NCI-H1694 treated with DMSO at 0.1 percent for 48 hours (cell line): ENCODE measurements at regions not wholly inside any gene's neighbourhood (a gene's known extent, or its start where the extent isn't known, plus 50 kb on each side); places are given as distances from the start of the nearest gene placed in this dataset.
"Not testable (repeated sequence)": the region's sequence is repeated elsewhere in the genome, so short reads cannot be mapped to it uniquely, and the experiment has no call there.

Experiments
- DNase-seq: peaks from one replicate; lab custom pipeline; 2025; lab: John Stamatoyannopoulos, UW

DNA sequence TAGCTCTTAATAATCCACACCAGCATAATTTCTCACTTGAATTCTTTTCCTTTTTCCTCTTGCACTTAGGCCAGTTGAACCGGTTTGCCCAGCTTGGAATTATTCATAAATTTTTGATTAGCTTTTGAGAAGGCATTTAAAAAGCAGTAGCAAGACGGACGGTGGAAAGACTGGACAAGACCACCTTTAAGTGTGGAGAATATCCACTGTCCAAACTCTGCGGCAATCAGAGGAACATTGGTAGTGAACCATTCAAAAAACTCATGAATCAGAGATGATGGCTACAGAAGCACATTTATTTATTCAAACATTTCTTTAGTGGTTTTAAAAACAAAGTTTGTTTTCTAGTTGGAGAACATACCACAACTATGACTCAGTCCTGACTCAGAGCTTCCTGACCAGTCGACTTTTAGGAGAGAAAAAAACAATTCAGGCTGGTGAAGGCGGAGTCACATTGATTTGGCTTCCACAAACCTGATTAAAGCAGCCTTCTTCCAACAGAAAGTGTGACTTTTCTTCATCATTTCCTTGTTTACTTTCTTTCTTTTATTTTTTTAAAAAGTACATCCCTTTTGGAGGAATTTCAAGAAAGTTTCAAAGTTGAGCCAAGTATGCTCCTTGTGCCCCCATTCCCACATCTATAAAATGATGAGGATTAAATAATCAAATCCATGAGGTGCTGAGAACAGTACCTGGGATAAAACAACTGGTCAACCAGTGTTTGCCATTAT, 128.8 kb downstream of the ADSS2 start:
- DNase-seq: no peak

DNA sequence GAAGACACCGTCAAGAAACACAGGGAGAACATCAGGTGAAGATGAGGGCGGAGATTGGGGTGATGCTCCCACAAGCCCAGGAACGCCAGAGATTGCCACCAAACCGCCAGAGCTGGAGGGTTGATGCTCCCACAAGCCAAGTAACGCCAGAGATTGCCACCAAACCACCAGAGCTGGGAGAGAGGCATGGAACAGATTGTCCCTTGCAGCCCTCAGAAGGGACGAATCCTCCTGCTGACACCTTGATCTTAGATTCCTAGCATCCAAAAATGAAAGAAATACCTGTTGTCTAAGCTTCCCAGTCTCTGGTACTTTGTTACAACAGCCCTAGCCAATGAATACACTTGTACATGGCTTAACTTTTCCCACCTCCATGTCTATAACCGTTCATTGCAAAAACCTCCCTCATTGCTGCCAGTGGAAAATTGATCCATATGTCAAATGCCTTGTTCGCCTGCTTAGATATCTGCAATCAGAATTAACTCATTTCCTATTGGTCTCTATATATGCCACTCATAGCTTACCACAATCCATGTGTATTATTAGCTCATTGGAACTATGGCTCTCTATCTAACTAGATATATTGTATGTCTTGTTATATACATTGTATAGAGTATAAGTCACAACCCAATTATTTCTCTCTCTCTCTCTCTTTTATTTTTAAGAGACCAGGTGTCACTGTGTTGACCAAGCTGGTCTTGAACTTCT, 127.4 kb downstream of the ADSS2 start:
- DNase-seq: no peak

DNA sequence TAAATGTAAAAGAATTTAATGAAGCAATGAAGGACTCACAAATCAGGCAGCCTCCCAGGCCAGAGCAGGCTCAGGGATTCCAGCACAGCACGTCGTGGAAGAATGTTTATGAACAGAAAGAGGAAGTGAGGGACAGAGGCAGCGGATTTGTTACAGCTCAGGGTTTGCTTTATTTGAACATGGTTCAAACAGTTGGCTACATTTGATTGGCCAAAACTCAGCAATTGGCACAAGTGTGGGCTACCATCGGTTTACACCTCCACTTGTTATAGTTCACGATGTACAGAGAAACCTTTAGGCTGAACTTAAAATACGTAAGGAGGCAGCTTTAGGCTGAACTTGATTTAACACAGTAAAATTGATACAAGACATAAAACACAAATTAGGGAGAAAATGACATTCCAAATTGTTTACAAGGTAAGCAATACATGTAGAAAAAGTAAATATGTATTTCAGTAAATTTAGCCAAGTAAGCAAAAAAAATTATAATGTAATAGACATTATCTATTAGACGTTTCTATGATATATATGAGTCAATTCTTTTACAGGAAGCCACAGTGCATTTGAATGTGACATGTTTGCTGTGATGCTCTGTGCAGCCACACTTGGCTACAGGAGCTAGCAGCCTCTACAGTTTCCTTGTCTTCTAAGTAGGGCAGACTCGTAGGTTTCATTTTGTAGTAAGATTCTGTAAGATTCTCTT, 126.5 kb downstream of the ADSS2 start:
- no peak for DNase-seq

DNA sequence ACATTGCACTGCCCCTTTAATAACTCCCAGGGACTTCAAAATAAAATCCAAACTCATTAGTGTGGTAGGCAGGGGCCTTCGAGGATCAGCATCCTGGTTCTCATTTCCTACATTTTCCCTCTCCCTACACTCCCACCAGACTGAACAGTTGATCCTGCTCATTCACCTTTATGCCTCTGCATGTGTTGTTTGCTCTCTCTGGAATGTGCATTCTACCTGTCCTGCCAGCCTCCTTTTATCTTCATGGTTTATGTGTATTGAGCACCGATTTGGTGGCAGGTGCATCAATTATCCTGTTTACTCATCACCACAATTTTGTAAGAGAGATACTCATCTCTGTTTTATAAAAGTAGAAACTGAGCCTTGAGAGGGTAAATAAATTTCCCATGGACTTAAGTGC, 125.0 kb downstream of the ADSS2 start:
- DNase-seq: no peak

DNA sequence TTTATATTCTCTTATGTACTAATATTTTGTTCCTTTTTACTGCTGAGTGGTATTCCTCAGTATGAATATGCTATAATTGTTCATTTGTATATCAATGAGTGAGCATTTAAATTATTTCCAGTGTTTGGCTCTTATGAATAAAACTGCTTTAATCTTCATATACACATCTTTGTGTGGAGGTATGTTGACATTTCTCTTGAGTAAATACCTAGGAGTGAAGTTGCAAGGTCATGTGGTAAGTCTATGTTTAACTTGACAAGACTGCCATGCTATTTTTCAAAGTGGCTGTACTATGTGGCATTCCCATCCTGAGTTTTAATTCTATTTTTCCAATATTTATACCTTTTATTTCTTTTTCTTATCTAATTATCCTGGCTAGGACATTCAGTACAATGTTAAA, 124.2 kb downstream of the ADSS2 start:
- no peak for DNase-seq

DNA sequence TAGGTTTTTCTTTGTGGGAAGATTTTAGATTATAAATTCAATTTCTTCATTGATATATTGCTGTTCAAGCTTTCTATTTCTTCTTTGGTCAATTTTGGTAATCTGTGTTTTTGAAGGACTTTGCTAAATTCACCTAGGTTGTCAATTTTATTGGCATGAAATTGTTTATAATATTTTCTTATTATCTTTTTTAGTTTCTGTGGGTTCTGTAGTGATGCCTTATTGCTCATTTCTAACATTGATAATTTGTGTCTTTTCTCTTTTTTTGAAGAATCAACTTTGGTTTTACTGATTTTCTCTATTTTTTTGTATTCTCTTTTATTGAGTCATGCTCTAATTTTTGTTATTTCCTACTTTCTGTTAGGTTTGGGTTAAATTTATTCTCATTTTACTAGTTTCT, 123.2 kb downstream of the ADSS2 start:
- no peak for DNase-seq

DNA sequence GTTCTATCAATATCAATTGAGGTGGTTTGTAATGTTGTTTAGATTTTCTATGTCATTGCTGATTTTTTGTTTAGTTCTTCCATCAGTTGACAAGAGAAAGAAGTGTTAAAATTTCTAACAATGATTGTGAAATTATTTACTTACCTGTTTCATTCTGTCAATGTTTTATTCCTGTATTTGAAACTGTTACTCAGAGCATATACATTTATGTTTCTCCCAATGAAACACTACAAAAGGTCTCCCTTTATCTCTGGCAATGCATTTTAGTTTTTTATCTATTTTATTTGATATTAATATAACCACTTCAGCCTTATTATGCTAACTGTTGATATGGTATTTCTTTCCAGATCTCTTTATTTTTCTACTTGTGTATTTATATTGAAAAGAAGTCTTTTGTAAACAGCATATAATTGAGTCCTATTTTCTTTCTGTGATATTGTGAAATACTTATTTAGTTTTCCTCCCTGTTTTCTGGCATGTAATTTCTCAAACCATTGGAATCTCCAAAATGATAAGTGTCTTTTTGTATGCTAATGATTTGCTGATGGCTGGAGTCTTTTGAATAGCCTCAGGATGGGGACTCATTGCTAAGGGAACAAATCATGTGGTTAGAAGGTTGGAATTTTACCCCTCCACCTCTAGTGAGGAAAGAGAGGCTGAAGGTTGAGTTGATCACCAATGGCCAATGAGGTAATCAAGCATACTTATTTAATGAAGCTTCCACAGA, 122.0 kb downstream of the ADSS2 start:
- no peak for DNase-seq

DNA sequence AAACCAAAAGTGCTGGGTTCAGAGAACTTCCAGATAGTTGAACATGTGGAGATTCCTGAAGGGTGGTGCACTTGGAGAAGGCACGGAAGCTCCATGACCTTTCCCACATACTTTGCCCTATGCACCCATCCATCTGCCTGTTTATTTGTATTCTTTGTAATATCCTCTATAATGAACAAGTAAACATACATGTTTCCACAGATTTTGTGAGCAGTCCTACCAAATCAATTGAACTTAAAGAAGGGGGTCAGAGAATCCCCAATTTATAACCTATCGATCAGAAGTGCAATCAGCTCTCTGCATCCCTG, 121.4 kb downstream of the ADSS2 start:
- no peak for DNase-seq

DNA sequence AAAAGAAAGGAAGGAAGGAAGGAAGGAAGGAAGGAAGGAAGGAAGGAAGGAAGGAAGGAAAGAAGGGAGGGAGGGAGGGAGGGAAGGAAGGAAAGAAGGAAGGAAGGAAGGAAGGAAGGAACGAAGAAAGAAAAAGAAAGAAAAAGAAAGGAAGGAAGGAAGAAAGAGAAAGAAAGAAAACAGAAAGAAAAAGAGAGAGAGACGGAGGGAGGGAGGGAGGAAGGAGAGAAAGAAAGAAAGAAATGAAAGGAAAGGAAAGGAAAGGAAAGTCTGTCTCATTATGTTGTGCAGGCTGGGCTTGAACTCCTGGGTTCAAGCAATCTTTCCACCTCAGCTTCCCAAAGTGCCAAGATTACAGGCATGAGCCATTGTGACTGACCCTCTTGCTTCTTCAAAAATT, 118.9 kb downstream of the ADSS2 start:
- DNase-seq: not testable (repeated sequence)

DNA sequence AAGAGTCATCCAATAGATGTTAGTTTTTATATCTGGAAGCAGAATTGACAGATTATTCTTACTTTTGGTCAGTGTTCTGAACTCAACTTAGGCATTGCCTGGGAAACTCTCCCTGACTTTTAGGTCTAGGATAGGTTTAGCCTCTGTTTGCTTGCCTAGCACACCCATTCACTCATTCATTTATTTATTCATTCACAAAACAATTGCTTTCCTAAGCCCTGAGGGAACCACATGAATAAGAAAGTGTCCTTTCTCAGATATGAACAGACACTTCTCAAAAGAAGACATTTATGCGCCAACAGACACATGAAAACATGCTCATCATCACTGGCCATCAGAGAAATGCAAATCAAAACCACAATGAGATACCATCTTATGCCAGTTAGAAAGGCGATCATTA, 117.4 kb downstream of the ADSS2 start:
- not testable (repeated sequence) for DNase-seq

DNA sequence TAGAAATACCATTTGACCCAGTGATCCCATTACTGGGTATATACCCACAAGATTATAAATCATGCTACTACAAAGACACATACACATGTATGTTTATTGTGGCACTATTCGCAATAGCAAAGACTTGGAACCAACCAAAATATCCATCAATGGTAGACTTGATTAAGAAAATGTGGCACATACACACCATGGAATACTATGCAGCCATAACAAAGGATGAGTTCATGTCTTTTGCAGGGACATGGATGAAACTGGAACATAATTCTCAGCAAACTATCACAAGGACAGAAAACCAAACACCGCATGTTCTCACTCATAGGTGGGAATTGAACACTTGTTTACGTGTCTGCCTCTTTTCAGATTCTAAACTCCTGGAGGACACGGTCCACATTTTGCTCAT, 116.9 kb downstream of the ADSS2 start:
- not testable (repeated sequence) for DNase-seq

DNA sequence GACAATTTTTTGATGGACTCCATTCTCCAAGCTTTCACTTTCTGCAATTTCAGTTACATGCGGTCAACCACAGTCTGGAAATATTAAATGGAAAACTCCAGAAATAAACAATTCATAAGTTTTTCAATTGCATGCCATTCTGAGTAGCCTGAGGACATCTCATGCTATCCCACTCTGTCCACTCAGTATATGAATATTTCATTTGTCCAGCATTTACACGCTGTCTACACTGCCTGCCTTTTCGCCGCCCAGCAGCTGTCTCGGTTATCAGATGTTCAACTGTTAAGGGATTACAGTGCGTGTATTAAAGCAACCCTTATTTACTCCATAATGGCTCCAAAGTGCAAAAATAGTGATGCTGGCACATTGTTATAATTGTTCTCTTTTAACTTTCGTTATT, 116.3 kb downstream of the ADSS2 start:
- DNase-seq: no peak

DNA sequence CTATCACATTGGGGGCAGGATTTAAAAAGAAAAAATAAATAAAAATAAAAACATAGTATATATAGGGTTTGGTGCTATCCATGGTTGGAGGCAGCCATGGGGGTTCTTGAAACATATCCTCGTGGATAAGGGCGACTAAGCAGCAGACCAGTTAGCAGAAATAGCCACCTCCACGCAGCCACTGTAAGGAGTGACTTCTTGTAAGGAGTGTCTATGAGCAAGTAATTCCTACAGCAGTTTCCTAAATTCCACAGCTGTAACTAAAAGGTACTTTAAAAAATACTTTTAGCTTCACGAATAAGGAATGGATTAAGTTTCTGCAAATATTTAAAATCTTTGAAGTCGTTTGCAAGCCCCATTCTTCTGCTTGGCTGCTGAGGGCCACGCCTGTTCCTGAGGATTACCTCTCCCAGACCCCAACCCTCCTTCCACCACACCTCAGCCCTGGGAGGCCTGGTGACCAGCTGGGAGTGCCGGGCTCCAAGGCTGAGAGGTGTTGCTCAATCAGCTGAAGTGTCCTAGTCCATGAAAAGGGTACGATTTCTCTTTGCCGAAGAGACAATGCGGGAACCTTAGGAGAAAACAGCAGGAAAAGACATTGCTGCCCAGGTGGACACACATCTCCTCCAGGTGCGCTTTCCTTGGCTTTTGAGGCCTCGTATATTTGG, 115.3 kb downstream of the ADSS2 start:
- no peak for DNase-seq

DNA sequence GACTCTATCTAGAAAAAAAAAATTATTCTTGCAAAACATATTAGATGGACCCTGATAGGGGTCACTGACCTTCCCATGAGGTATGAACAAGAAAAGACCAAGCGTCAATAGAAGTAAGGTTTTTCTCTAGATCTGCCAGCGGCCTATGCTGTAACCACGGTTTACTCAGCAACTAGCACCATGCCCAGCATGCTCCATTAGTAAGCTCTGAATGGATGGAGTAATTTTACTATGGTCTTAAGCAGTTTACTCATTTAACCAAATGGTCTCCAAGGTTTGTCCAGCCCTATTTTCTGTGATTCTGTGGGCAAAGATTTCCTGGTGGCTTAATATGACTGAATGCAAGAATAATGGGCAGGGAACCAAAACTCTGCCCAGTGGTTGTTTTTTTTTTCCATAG, 113.9 kb downstream of the ADSS2 start:
- no peak for DNase-seq

DNA sequence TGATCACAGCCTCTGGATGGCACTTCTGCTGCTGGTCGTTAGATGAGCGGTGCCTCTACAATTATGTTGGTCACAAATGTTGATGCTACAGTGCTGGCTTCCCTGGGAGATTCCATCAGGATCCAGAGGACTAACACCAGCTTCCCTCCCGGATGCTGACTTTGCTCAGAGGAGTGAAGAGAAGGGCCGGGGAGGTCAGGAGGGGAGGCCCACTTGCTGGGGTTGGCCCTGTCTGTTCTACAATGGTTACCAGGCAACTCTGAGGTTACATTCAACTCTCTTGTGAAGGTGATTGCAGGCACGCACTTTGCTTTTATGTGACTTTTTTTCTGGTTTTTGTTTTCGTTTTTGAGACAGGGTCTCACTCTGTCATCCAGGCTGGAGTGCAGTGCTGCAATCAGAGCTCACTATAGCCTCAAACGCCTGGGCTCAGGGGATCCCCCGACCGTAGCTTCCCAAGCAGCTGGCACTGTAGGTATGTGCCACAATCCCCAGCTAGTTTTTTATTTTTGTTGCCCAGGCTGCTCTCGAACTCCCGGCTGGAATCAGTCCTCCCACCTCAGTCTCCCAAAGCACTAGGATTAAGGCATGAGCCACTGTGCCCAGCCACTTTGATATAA, 112.5 kb downstream of the ADSS2 start:
- no peak for DNase-seq

DNA sequence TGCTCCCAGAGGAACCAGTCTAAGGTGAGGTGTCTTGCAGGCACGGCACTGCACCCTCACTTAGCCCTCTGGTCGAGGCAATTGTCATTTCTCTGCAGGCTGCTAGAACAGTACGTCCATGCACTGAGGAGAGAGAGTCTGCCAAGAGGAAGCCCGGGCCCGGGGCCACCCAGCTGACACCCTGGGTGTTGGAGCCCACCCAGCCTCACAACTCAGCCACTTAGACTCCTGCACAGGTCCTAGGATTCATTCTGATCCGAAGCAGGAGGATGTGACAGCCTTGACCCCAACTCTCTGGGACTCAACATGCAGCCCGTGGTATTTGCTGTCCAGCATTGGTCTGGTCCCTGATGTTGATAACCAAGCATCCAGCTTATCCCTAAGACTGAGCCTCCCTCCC, 111.9 kb downstream of the ADSS2 start:
- DNase-seq: no peak

DNA sequence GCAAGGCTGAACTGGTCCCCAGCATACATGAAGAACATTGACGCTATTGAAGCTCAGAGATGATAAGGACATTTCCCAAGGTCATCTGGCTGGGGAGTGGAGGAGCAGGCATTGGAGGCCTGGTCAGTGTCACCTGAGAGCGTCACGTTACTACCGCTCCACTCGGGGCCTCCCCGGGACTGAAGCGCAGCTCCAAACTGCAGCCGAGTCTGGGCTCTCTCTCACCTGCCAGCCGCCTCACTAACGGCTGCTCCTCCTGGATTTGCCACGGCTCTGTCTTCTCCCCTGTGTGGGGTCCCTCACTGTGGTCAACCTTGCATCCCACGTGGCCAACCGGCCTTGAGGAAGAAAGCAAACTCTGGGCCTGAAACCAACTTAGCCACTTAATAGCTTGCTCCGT, 111.3 kb downstream of the ADSS2 start:
- DNase-seq: no peak

DNA sequence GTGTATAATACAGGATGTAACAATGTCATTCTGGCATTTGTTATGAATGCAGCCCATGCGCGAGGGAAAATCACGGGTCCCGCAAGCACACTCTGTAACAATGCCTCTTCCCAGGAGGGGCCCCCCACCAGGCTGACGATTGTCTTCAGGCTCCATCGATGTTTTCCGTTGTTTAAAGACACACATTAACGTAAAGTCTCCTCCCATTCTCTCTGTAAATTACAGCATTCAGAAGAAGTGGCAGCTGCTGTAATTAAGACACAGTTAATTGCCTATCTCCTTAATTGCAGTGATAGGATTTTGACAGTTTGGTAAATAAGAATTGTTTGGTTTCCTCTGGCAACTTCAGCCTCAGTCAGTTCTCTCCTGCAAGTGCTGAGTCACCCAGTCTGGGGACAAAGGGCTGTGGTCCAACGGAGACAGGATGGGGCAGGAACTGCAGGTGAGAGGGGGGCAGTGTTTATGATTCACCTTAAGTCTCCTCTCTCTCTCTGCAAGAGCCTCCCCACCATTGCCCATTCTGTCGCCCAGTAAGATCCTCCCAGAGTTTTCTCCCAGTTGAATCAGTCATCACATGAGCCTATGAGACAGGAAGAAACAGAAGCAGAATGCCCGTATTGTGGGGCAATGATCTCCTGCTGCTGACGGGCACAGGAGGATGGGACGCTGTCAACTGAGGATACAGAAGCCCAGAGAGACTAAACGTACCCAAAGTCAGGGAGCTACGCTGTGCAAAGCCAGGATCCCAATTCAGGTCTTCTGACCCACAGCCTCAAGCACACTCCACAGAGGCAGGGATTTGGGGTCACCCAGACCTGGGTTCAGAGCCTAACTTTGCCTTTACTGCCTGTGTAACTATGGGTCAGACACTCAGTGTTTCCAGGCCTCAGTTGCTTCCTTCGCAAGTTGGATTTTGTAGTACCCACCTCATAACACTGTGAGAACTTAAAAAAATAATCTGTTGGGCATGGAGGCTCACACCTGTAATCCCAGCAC, 110.0 kb downstream of the ADSS2 start:
- DNase-seq: no peak

DNA sequence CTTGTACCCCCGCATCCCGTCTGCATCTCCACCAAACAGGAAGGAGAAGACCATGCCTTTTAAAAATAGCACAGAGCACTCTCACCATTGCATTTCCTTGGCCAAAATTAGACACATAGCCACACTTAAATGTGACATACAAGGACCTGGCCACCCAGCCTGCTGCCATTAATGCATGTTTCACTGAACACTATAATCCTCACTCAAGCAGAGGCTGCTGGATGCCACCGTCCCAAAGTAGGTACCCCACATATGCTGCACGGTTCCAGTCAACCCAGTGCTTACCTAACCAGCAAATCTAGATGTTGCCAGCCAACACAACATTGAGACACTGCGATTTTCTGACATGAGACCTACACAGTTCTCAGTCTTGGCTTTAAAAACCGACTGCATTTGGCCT, 107.7 kb downstream of the ADSS2 start:
- no peak for DNase-seq

DNA sequence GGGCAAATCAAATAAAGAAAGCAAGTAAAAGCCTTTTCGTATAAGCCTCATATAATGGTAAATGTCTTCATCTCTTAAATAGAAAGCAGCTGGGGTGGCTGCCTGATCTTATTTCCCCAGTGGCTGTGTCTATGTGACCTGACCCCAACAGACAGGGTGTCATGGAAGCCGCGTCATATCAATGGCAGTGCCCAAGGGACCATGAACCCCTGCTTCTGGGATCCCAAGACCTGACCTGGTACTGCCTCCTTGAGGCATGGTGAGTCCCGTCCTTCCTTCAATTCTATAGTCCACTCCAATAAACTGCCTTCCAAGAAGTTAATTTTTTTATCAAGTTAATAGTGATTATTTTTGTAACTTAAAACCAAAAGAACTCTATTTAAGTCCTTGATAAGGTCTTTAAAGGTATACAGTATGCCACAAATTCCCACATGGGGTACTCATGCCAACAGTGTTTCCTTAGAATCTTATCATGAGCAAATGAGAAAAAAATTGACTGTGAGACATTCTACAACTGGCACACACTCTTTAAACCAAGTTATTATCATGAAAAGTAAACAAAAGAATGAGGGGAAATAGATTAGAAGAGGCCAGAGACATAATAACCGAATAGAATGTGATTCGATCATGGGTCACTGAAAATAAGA, 104.6 kb downstream of the ADSS2 start:
- no peak for DNase-seq
